ENCODE measurements at regions not wholly inside any gene's neighbourhood (a gene's known extent, or its start where the extent isn't known, plus 50 kb on each side); places are given as distances from the start of the nearest gene placed in this dataset.

- no peak for TF ChIP-seq RAD21 (IDR thresholded peaks at IDR 0.05 in 1 of 2, conservative IDR thresholded peaks at IDR 0.05 in 1 of 2; ENCODE audit: low read depth in 2 of 2, low read length in 2 of 2)
Observed at GRCh38 chr7:69412331-69413146, 185.7 kb upstream of the AUTS2 start (continued).

Measured in H1 (cell line).